SU-DHL-6 (cell line): ENCODE measurements at regions not wholly inside any gene's neighbourhood (a gene's known extent, or its start where the extent isn't known, plus 50 kb on each side); places are given as distances from the start of the nearest gene placed in this dataset.

Source experiments
- H2AFZ ChIP-seq: fragments of 200-600 bp; sonication (generic); 2 replicates; pipeline ENCODE4 v1.6.1; 2014; ENCODE audit warnings: low read depth, mild to moderate bottlenecking, moderate library complexity, mixed read lengths, antibody characterized with exemption, low read length; ENCODE audit not compliant: severe bottlenecking
- H3F3A ChIP-seq: fragments of 200-600 bp; shearing (Covaris generic); 2 replicates; pipeline ENCODE4 v1.6.0; 2016; ENCODE audit warnings: antibody characterized with exemption, mild to moderate bottlenecking; ENCODE audit not compliant: insufficient read depth
- H3K27ac ChIP-seq: fragments of 200-600 bp; sonication (generic); 2 replicates; pipeline ENCODE4 v1.5.1; 2016; ENCODE audit warnings: low read depth, mild to moderate bottlenecking, low read length, moderate library complexity, mixed read lengths
- H3K27me3 ChIP-seq: fragments of 200-600 bp; sonication (generic), shearing (Covaris generic); 2 replicates; pipeline ENCODE4 v1.6.0; 2014; ENCODE audit warnings: mild to moderate bottlenecking, low read length
- H3K36me3 ChIP-seq: fragments of 200-600 bp; sonication (generic); 2 replicates; pipeline ENCODE4 v1.6.1; 2014; ENCODE audit warnings: mild to moderate bottlenecking, low read length, mixed read lengths
- H3K4me2 ChIP-seq: fragments of 300-600, 200-600 bp; shearing (Covaris generic), sonication (generic); 2 replicates; pipeline ENCODE4 v1.6.0; 2014; ENCODE audit warnings: low read length, low read depth, mild to moderate bottlenecking; ENCODE audit not compliant: poor library complexity, severe bottlenecking
- H3K4me3 ChIP-seq: fragments of 200-600 bp; sonication (generic); 2 replicates; pipeline ENCODE4 v1.5.1; 2014; ENCODE audit warnings: antibody characterized with exemption, low read length, mild to moderate bottlenecking, mixed read lengths; ENCODE audit not compliant: insufficient read depth, poor library complexity, severe bottlenecking
- H3K79me2 ChIP-seq: fragments of 200-600 bp; sonication (generic); 2 replicates; pipeline ENCODE4 v1.6.1; 2014; ENCODE audit warnings: mild to moderate bottlenecking, low read length, moderate library complexity; ENCODE audit not compliant: insufficient read depth
- H3K9ac ChIP-seq: fragments of 200-600 bp; sonication (generic); 2 replicates; pipeline ENCODE4 v1.7.0; 2014; ENCODE audit warnings: mild to moderate bottlenecking, low read length
- H3K9me2 ChIP-seq: fragments of 200-600 bp; sonication (generic); replicated peaks from 2 replicates; pipeline ENCODE4 v1.6.1; 2014; ENCODE audit warnings: low read length; ENCODE audit not compliant: insufficient read depth
- H3K9me3 ChIP-seq: fragments of 200-600 bp; sonication (generic); 2 replicates; pipeline ENCODE4 v1.6.1; 2014; ENCODE audit warnings: low read length, mixed read lengths; ENCODE audit not compliant: insufficient read depth
- H4K20me1 ChIP-seq: fragments of 200-600 bp; sonication (generic); 2 replicates; pipeline ENCODE4 v1.6.1; 2014; ENCODE audit warnings: low read depth, mild to moderate bottlenecking, antibody characterized with exemption, low read length, moderate library complexity, mixed read lengths
- CTCF ChIP-seq: fragments of 200-600 bp; sonication (generic); IDR thresholded peaks from one replicate; pipeline ENCODE4 v1.5.1; 2017; ENCODE audit warnings: antibody characterized with exemption, mild to moderate bottlenecking, low read length, moderate library complexity; ENCODE audit not compliant: insufficient read depth, poor library complexity, severe bottlenecking
- EZH2phosphoT487 ChIP-seq: fragments of 200-600 bp; sonication (generic), shearing (Covaris generic); conservative IDR thresholded peaks from 2 replicates; pipeline ENCODE4 v1.6.1; 2018; ENCODE audit warnings: mild to moderate bottlenecking, antibody characterized with exemption, low read length, moderate library complexity, mixed read lengths

GRCh38 chr12:25001311-25001710, 52.4 kb upstream of the BCAT1 start:
- H3K9ac ChIP-seq = peak overlapping the region; percentile 64
- peak overlapping the region; percentile 92 for H3K4me2 ChIP-seq
- no peaks in the 10 kb centered on the region; the same call in 1 of the 2 replicates for H3K9me3 ChIP-seq
- no peaks in the 10 kb centered on the region for H4K20me1 ChIP-seq
- TF ChIP-seq CTCF (no peak), EZH2phosphoT487 (no peak)
- peak overlapping the region; percentile 3 for H3K4me3 ChIP-seq
- H3F3A ChIP-seq = peaks cover 86% of the 10 kb centered on the region
- no peak overlapping the region for H2AFZ ChIP-seq
- peaks cover 3% of the 10 kb centered on the region; the same call in 1 of the 2 replicates for H3K36me3 ChIP-seq
- H3K9me2 ChIP-seq = no peaks in the 10 kb centered on the region
- H3K79me2 ChIP-seq = peaks cover 40% of the 10 kb centered on the region
- no peaks in the 10 kb centered on the region for H3K27me3 ChIP-seq
- peak overlapping the region; percentile 99 for H3K27ac ChIP-seq
